H9 (cell line): ENCODE measurements at regions not wholly inside any gene's neighbourhood (a gene's known extent, or its start where the extent isn't known, plus 50 kb on each side); places are given as distances from the start of the nearest gene placed in this dataset.

Source experiments
- DNase-seq: peaks from one replicate; pipeline ENCODE4 v3.0.0-alpha.2; 2017
- H2AFZ ChIP-seq: one replicate; pipeline ENCODE4 v1.6.1; 2013; ENCODE audit warnings: mild to moderate bottlenecking, low read length, control low read depth, moderate library complexity
- H2AK5ac ChIP-seq: 2 replicates; pipeline ENCODE4 v1.6.1; 2013; ENCODE audit warnings: low read length, control low read depth, mixed read lengths; ENCODE audit not compliant: insufficient read length
- H2BK120ac ChIP-seq: one replicate; pipeline ENCODE4 v1.6.1; 2013; ENCODE audit warnings: low read depth, mild to moderate bottlenecking, low read length, control low read depth, inconsistent platforms; ENCODE audit not compliant: poor library complexity, severe bottlenecking
- H2BK12ac ChIP-seq: 2 replicates; pipeline ENCODE4 v1.6.1; 2013; ENCODE audit warnings: low read length, control low read depth, mixed read lengths, low read depth; ENCODE audit not compliant: insufficient read length
- H2BK15ac ChIP-seq: 2 replicates; pipeline ENCODE4 v1.6.1; 2013; ENCODE audit warnings: low read depth, low read length, control low read depth
- H2BK20ac ChIP-seq: one replicate; pipeline ENCODE4 v1.6.1; 2013; ENCODE audit warnings: low read depth, mild to moderate bottlenecking, low read length, control low read depth, inconsistent platforms; ENCODE audit not compliant: poor library complexity, severe bottlenecking
- H2BK5ac ChIP-seq: 2 replicates; pipeline ENCODE4 v1.6.1; 2013; ENCODE audit warnings: low read length, control low read depth, mixed read lengths; ENCODE audit not compliant: insufficient read length
- H3K14ac ChIP-seq: 2 replicates; pipeline ENCODE4 v1.6.1; 2013; ENCODE audit warnings: low read length, control low read depth; ENCODE audit not compliant: insufficient read depth
- H3K18ac ChIP-seq: 2 replicates; pipeline ENCODE4 v1.6.1; 2013; ENCODE audit warnings: low read depth, mild to moderate bottlenecking, mixed read lengths, low read length, control low read depth; ENCODE audit not compliant: insufficient read length
- H3K23ac ChIP-seq: 2 replicates; pipeline ENCODE4 v1.6.1; 2013; ENCODE audit warnings: low read length, control low read depth, mixed read lengths, low read depth; ENCODE audit not compliant: insufficient read length
- H3K23me2 ChIP-seq: 2 replicates; pipeline ENCODE4 v1.6.1; 2013; ENCODE audit warnings: low read depth, mild to moderate bottlenecking, mixed read lengths, low read length, control low read depth; ENCODE audit not compliant: insufficient read length, poor library complexity, severe bottlenecking
- H3K27ac ChIP-seq: 2 replicates; pipeline ENCODE4 v1.5.1; 2013; ENCODE audit warnings: low read length, control low read depth, mixed read lengths, low read depth; ENCODE audit not compliant: insufficient read length
- H3K27me3 ChIP-seq: 2 replicates; pipeline ENCODE4 v1.6.1; 2013; ENCODE audit warnings: low read length, control low read depth, inconsistent platforms; ENCODE audit not compliant: insufficient read depth
- H3K4ac ChIP-seq: 2 replicates; pipeline ENCODE4 v1.6.1; 2013; ENCODE audit warnings: low read depth, mild to moderate bottlenecking, control low read depth, inconsistent platforms, low read length, moderate library complexity
- H3K4me1 ChIP-seq: 2 replicates; pipeline ENCODE4 v1.6.1; 2013; ENCODE audit warnings: low read length, control low read depth, inconsistent platforms; ENCODE audit not compliant: insufficient read depth
- H3K4me2 ChIP-seq: 2 replicates; pipeline ENCODE4 v1.6.1; 2013; ENCODE audit warnings: low read length, control low read depth, mixed read lengths; ENCODE audit not compliant: insufficient read length, insufficient read depth
- H3K56ac ChIP-seq: 2 replicates; pipeline ENCODE4 v1.6.1; 2013; ENCODE audit warnings: low read depth, mild to moderate bottlenecking, mixed read lengths, low read length, control low read depth; ENCODE audit not compliant: insufficient read length
- H3K79me1 ChIP-seq: 2 replicates; pipeline ENCODE4 v1.6.1; 2013; ENCODE audit warnings: low read depth, mild to moderate bottlenecking, moderate library complexity, low read length, control low read depth, inconsistent platforms; ENCODE audit not compliant: insufficient read depth, poor library complexity, severe bottlenecking
- H3K79me2 ChIP-seq: 2 replicates; pipeline ENCODE4 v1.6.1; 2013; ENCODE audit warnings: low read length, control low read depth, inconsistent platforms; ENCODE audit not compliant: insufficient read depth
- H3K9ac ChIP-seq: 2 replicates; pipeline ENCODE4 v1.6.1; 2013; ENCODE audit warnings: low read length, control low read depth, mixed read lengths; ENCODE audit not compliant: insufficient read length; ENCODE audit errors: extremely low read depth
- H3K9me3 ChIP-seq: one replicate; pipeline ENCODE4 v1.6.1; 2013; ENCODE audit warnings: low read depth, low read length, inconsistent platforms; ENCODE audit not compliant: control insufficient read depth
- H3T11ph ChIP-seq: one replicate; pipeline ENCODE4 v1.6.1; 2013; ENCODE audit warnings: mild to moderate bottlenecking, low read length, control low read depth, inconsistent platforms
- H4K20me1 ChIP-seq: one replicate; pipeline ENCODE4 v1.6.1; 2013; ENCODE audit not compliant: control insufficient read depth, insufficient read length, insufficient read depth
- H4K5ac ChIP-seq: 2 replicates; pipeline ENCODE4 v1.6.1; 2013; ENCODE audit warnings: low read depth, mild to moderate bottlenecking, mixed read lengths, low read length, control low read depth; ENCODE audit not compliant: insufficient read length
- H4K8ac ChIP-seq: replicated peaks from 2 replicates; pipeline ENCODE4 v1.6.1; 2013; ENCODE audit warnings: low read length, control low read depth, mixed read lengths, low read depth; ENCODE audit not compliant: insufficient read length
- H4K91ac ChIP-seq: 2 replicates; pipeline ENCODE4 v1.6.1; 2013; ENCODE audit warnings: low read depth, mild to moderate bottlenecking, moderate library complexity, mixed read lengths, low read length, control low read depth; ENCODE audit not compliant: insufficient read length
- H3K27ac Mint-ChIP-seq, 3 experiments: 2 replicates in 2 of 3; 3 replicates in 1 of 3; pipeline ENCODE4 v1.8.0; 2020 to 2021; ENCODE audit warnings: mixed read lengths in 3 of 3, mild to moderate bottlenecking in 1 of 3, moderate library complexity in 1 of 3
- H3K27me3 Mint-ChIP-seq: 2 replicates; pipeline ENCODE4 v1.8.0; 2021; ENCODE audit warnings: low read depth, mild to moderate bottlenecking, moderate library complexity, mixed read lengths
- H3K36me3 Mint-ChIP-seq, 3 experiments: 2 replicates in 2 of 3; 3 replicates in 1 of 3; pipeline ENCODE4 v1.8.0; 2020 to 2021; ENCODE audit warnings: low read depth in 3 of 3, mixed read lengths in 3 of 3; ENCODE audit not compliant: insufficient read depth in 1 of 3
- H3K4me1 Mint-ChIP-seq, 2 experiments: 2 replicates each; pipeline ENCODE4 v1.8.0; 2020; ENCODE audit warnings: mixed read lengths in 2 of 2
- H3K4me3 Mint-ChIP-seq, 2 experiments: 2 replicates in 1 of 2; 3 replicates in 1 of 2; pipeline ENCODE4 v1.8.0; 2020 to 2021; ENCODE audit warnings: mild to moderate bottlenecking in 2 of 2, mixed read lengths in 2 of 2, moderate library complexity in 1 of 2
- H3K9me3 Mint-ChIP-seq, 2 experiments: 2 replicates in 1 of 2; 3 replicates in 1 of 2; pipeline ENCODE4 v1.8.0; 2020; ENCODE audit warnings: mild to moderate bottlenecking in 2 of 2, mixed read lengths in 2 of 2, moderate library complexity in 1 of 2
- CTCF ChIP-seq: fragments of 200-600 bp; sonication (generic); conservative IDR thresholded peaks from 3 replicates; pipeline ENCODE4 v1.8.0; 2021; ENCODE audit warnings: antibody characterized with exemption, mild to moderate bottlenecking
- WGBS: extraction: QIAGEN DNeasy Blood & Tissue Kit; methylation state at CpG from one replicate; pipeline ENCODE4 v1.1.7; 2013; ENCODE audit warnings: missing lambda C conversion rate, low lambda C conversion rate, mixed read lengths; ENCODE audit not compliant: insufficient read length; ENCODE audit errors: extremely low coverage; 5-methylcytosine and 5-hydroxymethylcytosine counted together

GRCh38 chr18:43970656-43971055, 693.4 kb upstream of the SYT4 start:
- Histone ChIP-seq H3K18ac (no peak overlapping the region), H4K5ac (no peak overlapping the region), H2BK120ac (no peak overlapping the region), H3K27me3 (no peaks in the 10 kb centered on the region), H3K14ac (no peak overlapping the region), H3K4me1 (no peaks in the 10 kb centered on the region), H3K79me2 (no peaks in the 10 kb centered on the region), H2BK20ac (no peak overlapping the region), H4K20me1 (no peaks in the 10 kb centered on the region), H3K9ac (no peak overlapping the region), H3K9me3 (no peaks in the 10 kb centered on the region), H2BK12ac (no peak overlapping the region), H2AK5ac (no peak overlapping the region), H3K23me2 (no peaks in the 10 kb centered on the region), H4K8ac (no peak overlapping the region), H3K4me2 (no peak overlapping the region), H4K91ac (no peak overlapping the region), H3K56ac (no peak overlapping the region), H3K23ac (no peak overlapping the region), H3T11ph (no peak overlapping the region), H2AFZ (no peak overlapping the region), H2BK15ac (no peak overlapping the region), H2BK5ac (no peak overlapping the region), H3K4ac (no peak overlapping the region), H3K79me1 (no peaks in the 10 kb centered on the region), H3K27ac (no peak overlapping the region)
- Mint-ChIP-seq H3K36me3 (no peaks in the 10 kb centered on the region), H3K4me3 (no peak overlapping the region), H3K4me1 (0 out of 4 replicates have a peak, but pooled peaks cover 0 to 2% of the 10 kb centered on the region in 2 experiments), H3K27me3 (no peaks in the 10 kb centered on the region), H3K27ac (no peak overlapping the region), H3K9me3 (no peaks in the 10 kb centered on the region)
- DNase-seq = no peak
- TF ChIP-seq CTCF = no peak
- WGBS = no CpG with 5 or more reads among the region's 4 CpGs
